H1 (cell line): ENCODE measurements at regions not wholly inside any gene's neighbourhood (a gene's known extent, or its start where the extent isn't known, plus 50 kb on each side); places are given as distances from the start of the nearest gene placed in this dataset.

ENCODE experiments used
- CTCF ChIA-PET: fragments of 300-600 bp; sonication (Branson Sonifier 250); formaldehyde crosslinking; loops from one replicate; lab custom pipeline; 2021; ENCODE audit not compliant: partially characterized antibody; lab: Charles Lee
- POLR2A ChIA-PET: fragments of 300-600 bp; sonication (Branson Sonifier 250); formaldehyde crosslinking; loops from one replicate; lab custom pipeline; 2021; ENCODE audit warnings: inconsistent platforms; ENCODE audit not compliant: partially characterized antibody; lab: Charles Lee
- DNase-seq, 2 experiments: peaks; one replicate each; pipeline versions ENCODE4 v3.0.0 to v3.0.0-alpha.2; 2010 to 2022; ENCODE audit warnings: low spot score in 2 of 2, low read depth in 1 of 2, mixed read lengths in 1 of 2
- FAIRE-seq: peaks from 2 replicates; lab custom pipeline; 2011; peaks lifted over from hg19 to GRCh38; lab: Jason Lieb, UNC
- H2AFZ ChIP-seq: 2 replicates; pipeline ENCODE4 v1.8.1; 2012; ENCODE audit warnings: low read length, inconsistent platforms
- H2AK5ac ChIP-seq: 2 replicates; pipeline ENCODE4 v1.6.1; 2013; ENCODE audit warnings: low read depth, low read length
- H2BK120ac ChIP-seq: replicated peaks from 2 replicates; pipeline ENCODE3; 2013; ENCODE audit warnings: low read depth, low read length, inconsistent platforms
- H2BK12ac ChIP-seq: 2 replicates; pipeline ENCODE4 v1.6.1; 2013; ENCODE audit warnings: low read depth, low read length
- H2BK15ac ChIP-seq: 2 replicates; pipeline ENCODE4 v1.6.1; 2013; ENCODE audit warnings: low read length
- H2BK20ac ChIP-seq: 2 replicates; pipeline ENCODE4 v1.6.1; 2013; ENCODE audit warnings: low read length
- H2BK5ac ChIP-seq: 2 replicates; pipeline ENCODE4 v1.6.1; 2013; ENCODE audit warnings: low read depth, low read length
- H3K14ac ChIP-seq: 2 replicates; pipeline ENCODE4 v1.6.1; 2013; ENCODE audit warnings: inconsistent platforms; ENCODE audit not compliant: insufficient read length
- H3K18ac ChIP-seq: 2 replicates; pipeline ENCODE4 v1.6.1; 2013; ENCODE audit warnings: low read length; ENCODE audit errors: extremely low read depth
- H3K23ac ChIP-seq: 2 replicates; pipeline ENCODE4 v1.6.1; 2013; ENCODE audit warnings: inconsistent platforms; ENCODE audit not compliant: insufficient read length
- H3K23me2 ChIP-seq: 2 replicates; pipeline ENCODE4 v1.6.1; 2013; ENCODE audit warnings: low read depth, low read length
- H3K27ac ChIP-seq: 2 replicates; pipeline ENCODE4 v1.6.1; 2011; ENCODE audit warnings: low read depth, low read length, inconsistent platforms
- H3K27me3 ChIP-seq, 4 experiments: replicated peaks in 1 of 4; 1 replicate in 1 of 4; 2 replicates in 3 of 4; pipeline versions ENCODE4 v1.6.1 to v1.8.1; 2011 to 2013; ENCODE audit warnings: low read length in 3 of 4, mild to moderate bottlenecking in 3 of 4, inconsistent platforms in 2 of 4, mixed read lengths in 2 of 4, moderate library complexity in 1 of 4; ENCODE audit not compliant: control insufficient read depth in 3 of 4, insufficient read depth in 3 of 4; ENCODE audit errors: extremely low read depth in 1 of 4
- H3K36me3 ChIP-seq, 4 experiments: 2 replicates each; pipeline versions ENCODE4 v1.6.1 to v1.8.1; 2011 to 2013; ENCODE audit warnings: mild to moderate bottlenecking in 4 of 4, low read length in 3 of 4, moderate library complexity in 2 of 4, control low read depth in 1 of 4, inconsistent platforms in 1 of 4; ENCODE audit not compliant: insufficient read depth in 4 of 4, control insufficient read depth in 2 of 4
- H3K4ac ChIP-seq: replicated peaks from 2 replicates; pipeline ENCODE3; 2013; ENCODE audit warnings: low read length, low read depth, mixed read lengths, inconsistent platforms; ENCODE audit not compliant: insufficient read length
- H3K4me1 ChIP-seq, 4 experiments: replicated peaks in 1 of 4; 1 replicate in 1 of 4; 2 replicates in 3 of 4; pipeline versions ENCODE4 v1.6.1 to v1.8.1; 2011 to 2013; ENCODE audit warnings: low read length in 3 of 4, inconsistent platforms in 2 of 4, mixed read lengths in 1 of 4; ENCODE audit not compliant: insufficient read depth in 4 of 4, control insufficient read depth in 3 of 4
- H3K4me2 ChIP-seq, 2 experiments: 2 replicates each; pipeline versions ENCODE4 v1.6.1 to v1.8.1; 2011 to 2013; ENCODE audit warnings: low read depth in 2 of 2, low read length in 2 of 2, control low read depth in 1 of 2, inconsistent platforms in 1 of 2, mild to moderate bottlenecking in 1 of 2; ENCODE audit not compliant: insufficient read depth in 1 of 2
- H3K4me3 ChIP-seq, 4 experiments: fragments of 200-600, 300-600 bp in 1 of 4; sonication (generic), shearing (Covaris generic), sonication (Bioruptor Twin) in 1 of 4; 2 replicates each; pipeline versions ENCODE4 v1.5.1 to v1.8.1; 2011 to 2016; ENCODE audit warnings: low read length in 4 of 4, low read depth in 3 of 4, control low read depth in 2 of 4, inconsistent platforms in 2 of 4, mild to moderate bottlenecking in 2 of 4, mixed read lengths in 1 of 4, moderate library complexity in 1 of 4; ENCODE audit not compliant: insufficient read depth in 2 of 4; ENCODE audit errors: extremely low read depth in 1 of 4
- H3K56ac ChIP-seq: replicated peaks from 2 replicates; pipeline ENCODE3; 2013; ENCODE audit warnings: low read depth, mild to moderate bottlenecking, mixed read lengths, low read length, inconsistent platforms; ENCODE audit not compliant: insufficient read length
- H3K79me1 ChIP-seq: 2 replicates; pipeline ENCODE4 v1.6.1; 2013; ENCODE audit warnings: low read depth, low read length, control low read depth
- H3K79me2 ChIP-seq, 2 experiments: 2 replicates each; pipeline versions ENCODE4 v1.6.1 to v1.8.1; 2012 to 2013; ENCODE audit warnings: low read length in 2 of 2, mild to moderate bottlenecking in 2 of 2, inconsistent platforms in 1 of 2; ENCODE audit not compliant: insufficient read depth in 2 of 2, control insufficient read depth in 1 of 2
- H3K9ac ChIP-seq, 4 experiments: replicated peaks in 1 of 4; 1 replicate in 1 of 4; 2 replicates in 3 of 4; pipeline versions ENCODE4 v1.6.1 to v1.8.1; 2011 to 2013; ENCODE audit warnings: low read depth in 3 of 4, low read length in 3 of 4, control low read depth in 2 of 4, mild to moderate bottlenecking in 2 of 4, moderate library complexity in 2 of 4, inconsistent platforms in 1 of 4; ENCODE audit errors: extremely low read depth in 1 of 4
- H3K9me3 ChIP-seq, 2 experiments: 2 replicates each; pipeline versions ENCODE4 v1.6.1 to v1.8.1; 2012 to 2013; ENCODE audit warnings: mild to moderate bottlenecking in 2 of 2, moderate library complexity in 2 of 2, control low read depth in 1 of 2, inconsistent platforms in 1 of 2, low read depth in 1 of 2, low read length in 1 of 2, mixed read lengths in 1 of 2; ENCODE audit not compliant: insufficient read depth in 2 of 2
- H4K20me1 ChIP-seq, 2 experiments: replicated peaks in 1 of 2; 2 replicates each; pipeline versions ENCODE3 to v1.8.1; 2011 to 2013; ENCODE audit warnings: inconsistent platforms in 2 of 2, low read length in 2 of 2, mild to moderate bottlenecking in 1 of 2; ENCODE audit not compliant: insufficient read depth in 2 of 2, control insufficient read depth in 1 of 2
- H4K5ac ChIP-seq: 2 replicates; pipeline ENCODE4 v1.6.1; 2013; ENCODE audit warnings: low read length, low read depth, mixed read lengths, inconsistent platforms; ENCODE audit not compliant: insufficient read length
- H4K8ac ChIP-seq: 2 replicates; pipeline ENCODE4 v1.8.0; 2013; ENCODE audit warnings: mild to moderate bottlenecking, moderate library complexity, low read length, inconsistent platforms; ENCODE audit not compliant: insufficient read depth; ENCODE audit errors: extremely low read depth
- H4K91ac ChIP-seq: replicated peaks from 2 replicates; pipeline ENCODE3; 2013; ENCODE audit warnings: low read length, mixed read lengths, inconsistent platforms; ENCODE audit not compliant: insufficient read length
- BCL11A ChIP-seq, 2 experiments: IDR thresholded peaks; one replicate each; pipeline ENCODE4 v1.6.1; 2011; ENCODE audit warnings: low read depth in 2 of 2, low read length in 2 of 2, mild to moderate bottlenecking in 2 of 2
- CREB1 ChIP-seq: IDR thresholded peaks from 2 replicates; pipeline ENCODE4 v1.6.1; 2012; ENCODE audit warnings: inconsistent platforms
- EP300 ChIP-seq, 2 experiments: IDR thresholded peaks; 1 replicate in 1 of 2; 2 replicates in 1 of 2; pipeline ENCODE4 v1.6.1; 2011 to 2012; ENCODE audit warnings: low read depth in 2 of 2, low read length in 2 of 2, mild to moderate bottlenecking in 2 of 2, borderline replicate concordance in 1 of 2, inconsistent platforms in 1 of 2, moderate library complexity in 1 of 2
- HDAC6 ChIP-seq: IDR thresholded peaks from one replicate; pipeline ENCODE4 v1.7.1; 2012; ENCODE audit warnings: low read depth, mild to moderate bottlenecking, inconsistent platforms, low read length, moderate library complexity
- POU5F1 ChIP-seq: IDR thresholded peaks from 2 replicates; pipeline ENCODE4 v1.6.1; 2011; ENCODE audit warnings: low read depth, mild to moderate bottlenecking, low read length, moderate library complexity
- RNF2 ChIP-seq: fragments of 200-900, 300-1000 bp; sonication (generic); IDR thresholded peaks from 2 replicates; pipeline ENCODE4 v1.7.1; 2016; ENCODE audit warnings: borderline replicate concordance, low read depth, mild to moderate bottlenecking, antibody characterized with exemption, low read length; ENCODE audit not compliant: poor library complexity, severe bottlenecking; ENCODE audit errors: missing control alignments
- SIRT6 ChIP-seq: IDR thresholded peaks from one replicate; pipeline ENCODE4 v1.7.1; 2012; ENCODE audit warnings: low read length, inconsistent platforms
- TAF1 ChIP-seq: IDR thresholded peaks from 2 replicates; pipeline ENCODE4 v1.6.1; 2011; ENCODE audit warnings: mild to moderate bottlenecking, low read depth, low read length
- TEAD4 ChIP-seq: IDR thresholded peaks from 2 replicates; pipeline ENCODE4 v1.6.1; 2012; ENCODE audit warnings: low read depth, low read length, inconsistent platforms, mixed read lengths
- WGBS, 2 experiments: shearing (Covaris generic) in 1 of 2; methylation state at CpG; one replicate each; pipeline versions ENCODE4 v1.1.6 to v1.1.7; 2013 to 2015; ENCODE audit warnings: low lambda C conversion rate in 2 of 2, mixed read lengths in 2 of 2, inconsistent platforms in 1 of 2, low coverage in 1 of 2, missing lambda C conversion rate in 1 of 2; ENCODE audit not compliant: insufficient replicate concordance in 2 of 2, insufficient coverage in 1 of 2, insufficient read length in 1 of 2; ENCODE audit errors: extremely low coverage in 1 of 2, missing lambda C conversion rate in 1 of 2; 5-methylcytosine and 5-hydroxymethylcytosine counted together

DNA sequence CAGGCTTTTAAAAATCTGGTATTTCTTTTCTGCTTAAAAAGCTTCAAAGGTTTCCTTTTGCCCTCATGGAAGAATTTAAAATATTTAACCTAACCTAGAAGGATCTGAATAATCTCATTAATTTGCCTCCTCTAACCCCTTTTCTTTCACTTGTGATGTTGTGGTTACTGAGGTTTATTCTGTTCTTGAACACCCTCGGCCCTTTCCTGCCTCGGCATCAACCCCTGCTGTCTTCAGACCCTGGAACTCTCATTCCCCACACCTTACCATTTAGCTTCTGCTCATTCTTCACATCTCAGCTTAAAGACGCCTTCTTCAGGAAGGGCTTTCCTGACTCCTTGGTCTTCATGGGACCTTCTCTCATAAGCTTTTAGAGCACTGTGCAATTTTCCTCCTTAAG, 131.4 kb upstream of the MAN2A1 start:
- Histone ChIP-seq H3K27ac (no peak overlapping the region), H2BK5ac (no peak overlapping the region), H4K91ac (no peak overlapping the region), H3K9ac (no peak overlapping the region), H3K4me2 (no peak overlapping the region), H3K27me3 (no peaks in the 10 kb centered on the region), H2AK5ac (no peak overlapping the region), H2AFZ (no peak overlapping the region), H3K18ac (no peak overlapping the region), H3K36me3 (no peaks in the 10 kb centered on the region), H3K4ac (no peak overlapping the region), H3K79me2 (no peaks in the 10 kb centered on the region), H3K23me2 (no peaks in the 10 kb centered on the region; the same call in 1 of the 2 replicates), H3K4me1 (no peaks in the 10 kb centered on the region), H4K5ac (no peak overlapping the region), H4K20me1 (no peaks in the 10 kb centered on the region), H3K9me3 (no peaks in the 10 kb centered on the region), H3K23ac (no peak overlapping the region), H2BK120ac (no peak overlapping the region), H4K8ac (no peak overlapping the region), H2BK20ac (no peak overlapping the region), H2BK15ac (no peak overlapping the region), H3K14ac (no peak overlapping the region)
- FAIRE-seq (no peak), DNase-seq (no peak)
- WGBS, 2 experiments = 92% methylated on average over 3 of the region's 3 CpGs; no CpG with 5 or more reads in 1 of the 2 experiments
- POLR2A ChIA-PET = no interaction called here
- TF ChIP-seq TEAD4 = no peak
- TF ChIP-seq TAF1 = no peak
- TF ChIP-seq EP300 (IDR thresholded peaks at IDR 0.05; ENCODE audit: borderline replicate concordance in 1 of 2, low read depth in 2 of 2, low read length in 2 of 2) = no peak
- no peak for TF ChIP-seq HDAC6
- TF ChIP-seq SIRT6 = no peak
- TF ChIP-seq RNF2 = no peak
- TF ChIP-seq CREB1 = no peak
- TF ChIP-seq BCL11A (IDR thresholded peaks at IDR 0.05; ENCODE audit: low read depth in 2 of 2, low read length in 2 of 2) = no peak
- TF ChIP-seq POU5F1 = no peak
- TF ChIP-seq, all 59 proteins: peak for 0
- no peak overlapping the region for H2BK12ac ChIP-seq
- H3K4me3 ChIP-seq = no peak overlapping the region
- CTCF ChIA-PET = interaction anchor here (0.8 to 1.2 kb wide), 2 partner anchors 10 to 17 kb away, joined by 4 read pairs; no protein-coding TSS in a partner anchor
- no peak overlapping the region for H3K56ac ChIP-seq
- no peaks in the 10 kb centered on the region for H3K79me1 ChIP-seq
